Smooth muscle cell (in vitro differentiated cells): ENCODE measurements at regions not wholly inside any gene's neighbourhood (a gene's known extent, or its start where the extent isn't known, plus 50 kb on each side); places are given as distances from the start of the nearest gene placed in this dataset.

ENCODE experiments used
- DNase-seq: peaks from one replicate; lab custom pipeline; 2025; ENCODE audit not compliant: unreplicated experiment; lab: John Stamatoyannopoulos, UW
- H2AFZ ChIP-seq: fragments of 200-600 bp; sonication (generic); 2 replicates; pipeline ENCODE4 v1.6.0; 2016; ENCODE audit warnings: antibody characterized with exemption, low read depth, mild to moderate bottlenecking
- H3F3A ChIP-seq: fragments of 200-600 bp; sonication (generic); 2 replicates; pipeline ENCODE4 v1.6.0; 2017; ENCODE audit warnings: antibody characterized with exemption, low read depth
- H3K27ac ChIP-seq: fragments of 200-600 bp; sonication (generic); 2 replicates; pipeline ENCODE4 v1.5.1; 2016; ENCODE audit warnings: low read depth, mild to moderate bottlenecking
- H3K27me3 ChIP-seq: fragments of 200-600 bp; sonication (generic); 2 replicates; pipeline ENCODE4 v1.6.1; 2016; ENCODE audit warnings: low read depth, mild to moderate bottlenecking
- H3K36me3 ChIP-seq: fragments of 200-600 bp; sonication (generic); 2 replicates; pipeline ENCODE4 v1.5.1; 2016; ENCODE audit warnings: low read depth
- H3K4me1 ChIP-seq: fragments of 200-600 bp; sonication (generic); 2 replicates; pipeline ENCODE4 v1.5.1; 2016; ENCODE audit warnings: low read depth
- H3K4me2 ChIP-seq: fragments of 200-600 bp; sonication (generic); 2 replicates; pipeline ENCODE4 v1.6.0; 2016; ENCODE audit warnings: mild to moderate bottlenecking
- H3K4me3 ChIP-seq: fragments of 200-600 bp; sonication (generic); 2 replicates; pipeline ENCODE4 v1.5.1; 2016; ENCODE audit warnings: mild to moderate bottlenecking
- H3K79me2 ChIP-seq: fragments of 200-600 bp; sonication (generic); 2 replicates; pipeline ENCODE4 v1.6.0; 2016; ENCODE audit warnings: low read depth, mild to moderate bottlenecking
- H3K9ac ChIP-seq: fragments of 200-600 bp; sonication (generic); 2 replicates; pipeline ENCODE4 v1.6.0; 2016; ENCODE audit warnings: low read depth
- H3K9me3 ChIP-seq: fragments of 200-600 bp; sonication (generic); replicated peaks from 2 replicates; pipeline ENCODE4 v1.5.1; 2016; ENCODE audit warnings: low read depth
- H4K20me1 ChIP-seq: fragments of 200-600 bp; sonication (generic); 2 replicates; pipeline ENCODE4 v1.6.0; 2016; ENCODE audit warnings: low read depth
- CTCF ChIP-seq: fragments of 200-600 bp; sonication (generic); IDR thresholded peaks from 2 replicates; pipeline ENCODE4 v1.5.1; 2017; ENCODE audit warnings: borderline replicate concordance, mild to moderate bottlenecking, antibody characterized with exemption; ENCODE audit not compliant: insufficient read depth, poor library complexity, severe bottlenecking
- WGBS: methylation state at CpG from one replicate; pipeline ENCODE4 v1.1.7; 2016; ENCODE audit warnings: low lambda C conversion rate; 5-methylcytosine and 5-hydroxymethylcytosine counted together

- no peak for DNase-seq
- 65% methylated on average over 3 of the region's 3 CpGs for WGBS
Measured at GRCh38 chr15:66849393-66849745, 147.3 kb downstream of the SMAD6 start.

GRCh38 chr15:66849746-66850077 is 147.7 kb downstream of the SMAD6 start:
- Histone ChIP-seq H3K4me1 (peaks cover 16% of the 10 kb centered on the region), H3K4me3 (no peak overlapping the region), H3K27me3 (no peaks in the 10 kb centered on the region), H3F3A (peaks cover 25% of the 10 kb centered on the region), H3K9ac (peak overlapping the region; percentile 53), H3K4me2 (peak overlapping the region; percentile 77), H4K20me1 (no peaks in the 10 kb centered on the region), H3K79me2 (peaks cover 18% of the 10 kb centered on the region), H2AFZ (no peak overlapping the region), H3K36me3 (no peaks in the 10 kb centered on the region), H3K9me3 (no peaks in the 10 kb centered on the region), H3K27ac (peak overlapping the region; percentile 80)
- no peak for DNase-seq
- no peak for TF ChIP-seq CTCF
- 4% methylated on average over 4 of the region's 4 CpGs for WGBS

More at GRCh38 chr15:66849393-66849745, 147.3 kb downstream of the SMAD6 start:
- peak overlapping the region; percentile 53 for H3K9ac ChIP-seq
- no peaks in the 10 kb centered on the region for H3K27me3 ChIP-seq
- H3K9me3 ChIP-seq, result no peaks in the 10 kb centered on the region
- H3K79me2 ChIP-seq, result peaks cover 21% of the 10 kb centered on the region
- peaks cover 16% of the 10 kb centered on the region for H3K4me1 ChIP-seq
- no peak for TF ChIP-seq CTCF
- H3K4me3 ChIP-seq, result no peak overlapping the region
- no peaks in the 10 kb centered on the region for H4K20me1 ChIP-seq
- H3K36me3 ChIP-seq, result no peaks in the 10 kb centered on the region
- H2AFZ ChIP-seq, result no peak overlapping the region
- peaks cover 25% of the 10 kb centered on the region for H3F3A ChIP-seq
- peak overlapping the region; percentile 77 for H3K4me2 ChIP-seq
- H3K27ac ChIP-seq, result peak overlapping the region; percentile 80

GRCh38 chr15:66850078-66850991 is 148.3 kb downstream of the SMAD6 start:
- H3K9me3 ChIP-seq, result no peaks in the 10 kb centered on the region
- H2AFZ ChIP-seq, result no peak overlapping the region
- peaks cover 27% of the 10 kb centered on the region for H3F3A ChIP-seq
- peak overlapping the region; percentile 77 for H3K4me2 ChIP-seq
- H4K20me1 ChIP-seq, result no peaks in the 10 kb centered on the region
- H3K79me2 ChIP-seq, result peaks cover 17% of the 10 kb centered on the region
- peak overlapping the region; percentile 80 for H3K27ac ChIP-seq
- H3K4me1 ChIP-seq, result peaks cover 16% of the 10 kb centered on the region
- peak overlapping the region; percentile 53 for H3K9ac ChIP-seq
- no peak for DNase-seq
- TF ChIP-seq CTCF, result no peak
- 22% methylated on average over 25 of the region's 25 CpGs for WGBS
- no peaks in the 10 kb centered on the region for H3K27me3 ChIP-seq
- no peak overlapping the region for H3K4me3 ChIP-seq
- no peaks in the 10 kb centered on the region for H3K36me3 ChIP-seq

GRCh38 chr15:66850996-66851310 is 148.9 kb downstream of the SMAD6 start:
- Histone ChIP-seq H3K27ac (peak overlapping the region; percentile 80), H3F3A (peaks cover 29% of the 10 kb centered on the region), H3K79me2 (peaks cover 17% of the 10 kb centered on the region), H3K4me3 (no peak overlapping the region), H3K4me2 (peak overlapping the region; percentile 77), H4K20me1 (no peaks in the 10 kb centered on the region), H2AFZ (no peak overlapping the region), H3K4me1 (peaks cover 16% of the 10 kb centered on the region), H3K36me3 (no peaks in the 10 kb centered on the region), H3K9ac (no peak overlapping the region), H3K27me3 (no peaks in the 10 kb centered on the region), H3K9me3 (no peaks in the 10 kb centered on the region)
- DNase-seq, result no peak
- TF ChIP-seq CTCF, result no peak
- WGBS, result 19% methylated on average over 6 of the region's 6 CpGs
